ENCODE measurements at regions not wholly inside any gene's neighbourhood (a gene's known extent, or its start where the extent isn't known, plus 50 kb on each side); places are given as distances from the start of the nearest gene placed in this dataset.

DNA sequence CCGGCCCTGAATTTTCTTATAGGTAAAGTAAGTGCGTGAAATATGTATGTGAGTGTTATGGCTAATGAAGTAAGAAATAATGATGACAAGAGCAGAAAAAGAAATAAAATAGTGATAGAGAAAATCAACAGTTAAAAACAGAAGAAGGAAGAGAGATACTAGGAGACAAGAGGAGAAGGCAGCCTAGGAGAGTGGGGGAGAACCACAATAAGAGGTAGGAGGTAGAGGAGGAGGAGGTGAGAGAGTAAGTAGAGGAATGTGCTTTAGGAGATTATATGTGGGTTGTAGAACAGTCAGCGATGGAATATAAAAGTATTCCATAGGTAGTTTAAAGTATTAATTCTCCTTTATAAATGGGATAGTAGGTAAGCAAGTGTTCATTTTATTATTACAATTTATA is 861.5 kb upstream of the B3GALT2 start:
- Histone ChIP-seq H3K9me3 (ENCODE audit: control insufficient read depth, insufficient read depth, low read length) (no peaks in the 10 kb centered on the region), H3K27ac (ENCODE audit: low read length) (no peak overlapping the region), H3K27me3 (ENCODE audit: control insufficient read depth, insufficient read depth, low read length) (no peaks in the 10 kb centered on the region), H3K36me3 (ENCODE audit: control insufficient read depth, insufficient read depth, low read length) (no peaks in the 10 kb centered on the region), H3K4me3 (ENCODE audit: low read length) (no peak overlapping the region), H3K4me1 (ENCODE audit: control insufficient read depth, insufficient read depth, low read length) (no peaks in the 10 kb centered on the region)
- WGBS (ENCODE audit: insufficient coverage, insufficient read length), result 100% methylated on average over 1 of the region's 3 CpGs
- DNase-seq (ENCODE audit: low read depth, low spot score), result no peak

DNA sequence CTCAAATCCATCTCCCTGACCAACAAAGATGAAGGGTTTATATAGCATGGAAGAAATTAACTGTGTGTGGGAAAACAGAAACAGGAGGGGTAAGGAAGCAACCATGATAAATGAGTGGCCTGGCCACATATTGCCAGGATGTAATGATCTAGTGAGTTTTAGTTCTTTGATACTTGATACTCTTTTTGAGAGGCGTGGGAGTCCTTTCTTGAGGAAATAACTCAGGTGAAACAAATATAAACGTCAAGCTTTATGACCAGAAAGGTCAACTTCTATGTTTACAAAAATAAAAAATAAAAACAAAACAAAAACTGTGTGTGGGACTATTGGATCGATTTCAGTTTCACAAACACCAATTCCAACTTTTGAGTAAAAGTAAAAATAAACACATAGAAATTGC is 860.8 kb upstream of the B3GALT2 start:
- no CpG with 5 or more reads among the region's 3 CpGs for WGBS (ENCODE audit: insufficient coverage, insufficient read length)
- H3K4me3 ChIP-seq (ENCODE audit: low read length), result no peak overlapping the region
- DNase-seq (ENCODE audit: low read depth, low spot score), result no peak
- no peak overlapping the region for H3K27ac ChIP-seq (ENCODE audit: low read length)
- H3K4me1 ChIP-seq (ENCODE audit: control insufficient read depth, insufficient read depth, low read length), result no peaks in the 10 kb centered on the region
- H3K27me3 ChIP-seq (ENCODE audit: control insufficient read depth, insufficient read depth, low read length), result no peaks in the 10 kb centered on the region
- no peaks in the 10 kb centered on the region for H3K9me3 ChIP-seq (ENCODE audit: control insufficient read depth, insufficient read depth, low read length)
- no peaks in the 10 kb centered on the region for H3K36me3 ChIP-seq (ENCODE audit: control insufficient read depth, insufficient read depth, low read length)

DNA sequence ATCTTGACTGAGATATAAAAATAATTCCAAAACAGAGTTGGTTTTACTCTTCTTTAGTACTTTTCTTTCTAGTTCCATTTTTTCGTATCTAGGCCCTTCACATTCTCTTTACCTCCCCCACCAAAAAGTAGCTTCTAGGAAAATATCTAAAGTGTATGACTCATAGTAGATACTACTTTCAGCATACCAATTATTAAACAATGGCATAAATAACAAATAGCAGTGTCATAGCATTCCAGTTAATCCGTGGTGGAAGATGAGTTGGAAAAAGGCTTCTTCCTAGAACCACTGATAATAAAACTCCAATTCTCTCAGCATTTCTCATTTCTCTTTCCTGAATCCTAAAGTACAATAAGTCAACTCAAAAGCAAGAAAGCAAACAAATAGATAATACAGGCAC is 859.0 kb upstream of the B3GALT2 start:
- no peaks in the 10 kb centered on the region for H3K9me3 ChIP-seq (ENCODE audit: control insufficient read depth, insufficient read depth, low read length)
- H3K36me3 ChIP-seq (ENCODE audit: control insufficient read depth, insufficient read depth, low read length), result no peaks in the 10 kb centered on the region
- no peaks in the 10 kb centered on the region for H3K27me3 ChIP-seq (ENCODE audit: control insufficient read depth, insufficient read depth, low read length)
- no peak for DNase-seq (ENCODE audit: low read depth, low spot score)
- H3K4me1 ChIP-seq (ENCODE audit: control insufficient read depth, insufficient read depth, low read length), result no peaks in the 10 kb centered on the region
- no CpG with 5 or more reads among the region's 2 CpGs for WGBS (ENCODE audit: insufficient coverage, insufficient read length)
- no peak overlapping the region for H3K4me3 ChIP-seq (ENCODE audit: low read length)
- no peak overlapping the region for H3K27ac ChIP-seq (ENCODE audit: low read length)

DNA sequence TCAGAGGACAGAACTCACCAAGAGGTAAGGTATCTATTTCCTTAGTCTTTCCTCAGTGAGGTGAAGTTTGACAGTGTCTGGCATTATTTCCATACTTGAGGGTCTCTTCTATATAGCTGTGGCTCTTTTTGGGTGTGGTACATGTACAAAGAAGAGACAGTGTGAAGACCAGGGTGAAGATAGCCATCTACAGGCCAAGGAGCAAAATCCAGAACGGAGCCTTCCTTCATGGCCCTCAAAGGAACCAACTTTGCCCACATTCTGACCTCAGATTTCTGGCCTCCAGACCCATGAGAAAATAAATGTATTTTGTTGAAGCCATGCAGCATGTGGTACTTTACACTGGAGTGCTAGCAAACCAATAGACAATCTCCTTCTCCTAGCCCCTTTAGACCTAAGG is 858.5 kb upstream of the B3GALT2 start:
- Histone ChIP-seq H3K27ac (ENCODE audit: low read length) (no peak overlapping the region), H3K4me1 (ENCODE audit: control insufficient read depth, insufficient read depth, low read length) (no peaks in the 10 kb centered on the region), H3K9me3 (ENCODE audit: control insufficient read depth, insufficient read depth, low read length) (no peaks in the 10 kb centered on the region), H3K4me3 (ENCODE audit: low read length) (no peak overlapping the region), H3K27me3 (ENCODE audit: control insufficient read depth, insufficient read depth, low read length) (no peaks in the 10 kb centered on the region), H3K36me3 (ENCODE audit: control insufficient read depth, insufficient read depth, low read length) (no peaks in the 10 kb centered on the region)
- WGBS (ENCODE audit: insufficient coverage, insufficient read length), result no CpG with 5 or more reads among the region's 1 CpG
- no peak for DNase-seq (ENCODE audit: low read depth, low spot score)

DNA sequence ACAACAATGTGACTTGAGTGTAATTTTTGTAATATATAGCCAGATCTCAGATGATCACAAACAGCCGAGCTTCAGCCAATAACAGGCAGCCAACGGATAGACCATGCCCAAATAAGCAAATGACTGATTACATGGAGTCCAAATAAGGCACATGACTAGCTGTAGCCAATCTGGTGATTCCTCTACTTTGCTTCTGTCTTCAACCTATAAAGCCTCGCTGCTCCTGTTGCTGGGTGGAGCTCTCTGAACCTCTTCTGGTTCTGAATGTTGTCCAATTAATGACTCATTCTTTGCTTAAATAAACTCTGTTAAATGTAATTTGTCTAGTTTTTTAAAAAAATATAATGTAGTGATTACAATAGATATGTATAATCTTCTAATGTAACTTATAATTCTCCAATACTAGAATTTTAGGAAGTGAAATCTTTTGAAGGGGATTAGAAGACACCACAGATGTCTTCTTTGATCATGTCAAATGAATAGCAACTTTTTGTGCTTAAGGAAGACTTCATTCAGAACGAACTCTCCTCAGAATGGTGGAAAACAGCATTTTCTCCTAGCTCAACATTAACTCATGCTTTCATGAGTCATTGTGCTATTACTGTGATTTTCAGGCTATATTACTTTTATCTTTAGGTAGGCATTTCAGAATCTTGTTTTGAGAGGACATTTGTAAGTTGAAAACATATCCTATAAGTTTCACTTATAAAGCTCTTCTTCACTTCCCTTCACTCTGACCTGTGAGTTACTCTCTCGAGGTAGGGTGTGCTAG is 857.8 kb upstream of the B3GALT2 start:
- H3K9me3 ChIP-seq (ENCODE audit: control insufficient read depth, insufficient read depth, low read length), result no peaks in the 10 kb centered on the region
- no peaks in the 10 kb centered on the region for H3K27me3 ChIP-seq (ENCODE audit: control insufficient read depth, insufficient read depth, low read length)
- DNase-seq (ENCODE audit: low read depth, low spot score), result no peak
- H3K4me1 ChIP-seq (ENCODE audit: control insufficient read depth, insufficient read depth, low read length), result no peaks in the 10 kb centered on the region
- no peak overlapping the region for H3K4me3 ChIP-seq (ENCODE audit: low read length)
- no CpG with 5 or more reads among the region's 5 CpGs for WGBS (ENCODE audit: insufficient coverage, insufficient read length)
- no peak overlapping the region for H3K27ac ChIP-seq (ENCODE audit: low read length)
- H3K36me3 ChIP-seq (ENCODE audit: control insufficient read depth, insufficient read depth, low read length), result no peaks in the 10 kb centered on the region

DNA sequence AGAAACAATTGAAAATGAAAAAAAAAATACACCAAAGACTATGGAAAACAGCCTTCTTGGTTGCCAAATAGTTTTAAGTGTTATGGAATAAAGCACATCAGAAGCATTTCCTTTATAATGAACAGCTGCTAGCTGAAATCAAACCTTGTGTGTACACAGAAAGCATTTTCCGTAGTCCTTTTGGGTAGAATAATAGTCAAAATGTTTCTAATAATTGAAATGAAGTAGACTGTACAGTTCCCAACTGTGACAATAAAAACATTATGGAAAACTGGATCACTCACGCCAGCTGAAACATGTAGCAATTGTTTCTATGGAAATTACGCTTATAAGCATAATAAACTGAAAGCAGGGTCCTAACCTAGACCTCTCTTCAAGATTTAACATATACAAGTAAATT is 856.3 kb upstream of the B3GALT2 start:
- WGBS (ENCODE audit: insufficient coverage, insufficient read length), result no CpG with 5 or more reads among the region's 3 CpGs

DNA sequence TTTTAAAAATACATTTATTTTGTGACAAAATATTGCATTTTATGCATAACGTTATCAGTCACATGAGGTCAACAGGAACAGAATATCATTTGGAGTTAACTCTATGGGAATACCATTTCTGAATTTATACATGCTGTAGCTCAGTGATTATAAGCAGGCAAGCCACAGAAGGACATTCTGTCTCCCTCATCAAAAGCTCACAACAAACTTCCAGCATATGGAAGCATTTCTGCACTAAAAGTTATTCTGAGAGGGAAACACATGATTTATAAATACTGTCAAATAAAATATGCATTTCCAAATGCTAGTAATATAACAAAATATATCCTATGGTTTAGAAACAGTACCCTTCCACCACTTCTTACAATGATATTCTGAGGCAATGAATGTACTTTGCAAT is 854.1 kb upstream of the B3GALT2 start:
- H3K27me3 ChIP-seq (ENCODE audit: control insufficient read depth, insufficient read depth, low read length), result no peaks in the 10 kb centered on the region
- no peak for DNase-seq (ENCODE audit: low read depth, low spot score)
- no peaks in the 10 kb centered on the region for H3K9me3 ChIP-seq (ENCODE audit: control insufficient read depth, insufficient read depth, low read length)
- no CpG with 5 or more reads among the region's 1 CpG for WGBS (ENCODE audit: insufficient coverage, insufficient read length)
- H3K27ac ChIP-seq (ENCODE audit: low read length), result no peak overlapping the region
- no peak overlapping the region for H3K4me3 ChIP-seq (ENCODE audit: low read length)
- H3K36me3 ChIP-seq (ENCODE audit: control insufficient read depth, insufficient read depth, low read length), result no peaks in the 10 kb centered on the region
- no peaks in the 10 kb centered on the region for H3K4me1 ChIP-seq (ENCODE audit: control insufficient read depth, insufficient read depth, low read length)

More for the DNA sequence above, 856.3 kb upstream of the B3GALT2 start:
- Histone ChIP-seq H3K27ac (ENCODE audit: low read length) (no peak overlapping the region), H3K4me1 (ENCODE audit: control insufficient read depth, insufficient read depth, low read length) (no peaks in the 10 kb centered on the region), H3K36me3 (ENCODE audit: control insufficient read depth, insufficient read depth, low read length) (no peaks in the 10 kb centered on the region), H3K27me3 (ENCODE audit: control insufficient read depth, insufficient read depth, low read length) (no peaks in the 10 kb centered on the region), H3K9me3 (ENCODE audit: control insufficient read depth, insufficient read depth, low read length) (no peaks in the 10 kb centered on the region), H3K4me3 (ENCODE audit: low read length) (no peak overlapping the region)
- no peak for DNase-seq (ENCODE audit: low read depth, low spot score)

DNA sequence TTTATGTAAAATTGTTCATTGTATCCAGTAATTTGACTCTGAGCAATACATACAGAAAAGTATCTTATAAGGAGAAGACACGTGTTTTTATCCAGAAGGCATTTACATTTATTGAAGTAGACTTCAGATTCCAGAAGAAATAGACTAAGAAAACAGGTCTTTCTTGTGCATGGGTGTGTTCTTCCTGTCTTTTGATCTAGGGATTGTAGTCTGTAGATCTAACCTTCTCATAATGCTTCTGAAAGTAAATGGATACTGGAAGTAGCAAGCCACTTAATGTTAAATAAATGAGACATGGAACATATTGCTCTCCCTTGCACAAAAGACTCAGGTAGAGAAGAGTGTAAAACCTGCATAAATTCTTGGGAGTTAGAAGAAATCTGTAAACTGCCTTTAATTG is 853.2 kb upstream of the B3GALT2 start:
- no peaks in the 10 kb centered on the region for H3K9me3 ChIP-seq (ENCODE audit: control insufficient read depth, insufficient read depth, low read length)
- no peak for DNase-seq (ENCODE audit: low read depth, low spot score)
- H3K36me3 ChIP-seq (ENCODE audit: control insufficient read depth, insufficient read depth, low read length), result no peaks in the 10 kb centered on the region
- no peaks in the 10 kb centered on the region for H3K4me1 ChIP-seq (ENCODE audit: control insufficient read depth, insufficient read depth, low read length)
- no peak overlapping the region for H3K4me3 ChIP-seq (ENCODE audit: low read length)
- no peaks in the 10 kb centered on the region for H3K27me3 ChIP-seq (ENCODE audit: control insufficient read depth, insufficient read depth, low read length)
- no CpG with 5 or more reads among the region's 1 CpG for WGBS (ENCODE audit: insufficient coverage, insufficient read length)
- no peak overlapping the region for H3K27ac ChIP-seq (ENCODE audit: low read length)

DNA sequence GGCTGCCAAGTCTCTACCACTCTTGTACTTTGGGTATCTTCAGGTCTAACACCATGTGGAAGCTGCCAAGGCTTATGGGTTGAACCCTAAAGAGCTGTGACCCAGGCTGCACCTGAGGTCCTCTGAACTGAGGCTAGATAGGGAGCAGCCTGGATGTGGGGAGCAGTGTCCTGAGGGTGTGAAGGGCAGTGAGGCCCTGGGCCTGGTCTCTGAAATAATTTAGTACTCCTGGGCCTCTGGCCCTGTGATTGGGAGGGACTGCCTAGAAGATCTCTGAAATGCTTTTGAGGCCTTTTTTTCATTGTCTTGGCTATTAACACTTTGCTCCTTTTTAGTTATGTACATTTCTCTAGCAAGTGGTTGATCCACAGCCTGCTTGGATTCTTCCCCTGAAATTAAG is 847.2 kb upstream of the B3GALT2 start:
- Histone ChIP-seq H3K27me3 (ENCODE audit: control insufficient read depth, insufficient read depth, low read length) (no peaks in the 10 kb centered on the region), H3K4me1 (ENCODE audit: control insufficient read depth, insufficient read depth, low read length) (no peaks in the 10 kb centered on the region), H3K27ac (ENCODE audit: low read length) (no peak overlapping the region), H3K4me3 (ENCODE audit: low read length) (no peak overlapping the region), H3K36me3 (ENCODE audit: control insufficient read depth, insufficient read depth, low read length) (no peaks in the 10 kb centered on the region), H3K9me3 (ENCODE audit: control insufficient read depth, insufficient read depth, low read length) (no peaks in the 10 kb centered on the region; the same call in 1 of the 2 replicates)
- no peak for DNase-seq (ENCODE audit: low read depth, low spot score)

DNA sequence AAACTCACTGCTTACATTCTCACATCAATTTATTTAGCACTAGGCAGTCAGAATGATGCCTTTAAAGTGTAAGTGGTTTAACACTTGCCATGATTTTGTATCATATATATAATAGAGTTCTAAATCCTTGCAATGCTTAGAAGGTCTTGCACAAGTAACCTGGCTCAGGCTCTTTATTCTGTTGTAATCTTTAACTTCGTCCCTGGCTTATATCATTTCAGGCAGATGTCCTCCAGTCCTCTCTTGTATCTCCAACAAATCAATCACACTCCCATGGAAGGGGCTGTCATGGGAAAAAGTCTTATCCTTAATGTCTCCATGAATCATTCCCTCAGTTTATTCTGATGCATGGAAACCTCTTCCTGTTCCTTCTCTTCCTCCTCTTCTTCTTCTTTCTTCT is 841.6 kb upstream of the B3GALT2 start:
- no peaks in the 10 kb centered on the region for H3K27me3 ChIP-seq (ENCODE audit: control insufficient read depth, insufficient read depth, low read length)
- H3K4me3 ChIP-seq (ENCODE audit: low read length), result no peak overlapping the region
- H3K4me1 ChIP-seq (ENCODE audit: control insufficient read depth, insufficient read depth, low read length), result no peaks in the 10 kb centered on the region
- no peaks in the 10 kb centered on the region for H3K36me3 ChIP-seq (ENCODE audit: control insufficient read depth, insufficient read depth, low read length)
- no CpG with 5 or more reads among the region's 1 CpG for WGBS (ENCODE audit: insufficient coverage, insufficient read length)
- H3K27ac ChIP-seq (ENCODE audit: low read length), result no peak overlapping the region
- H3K9me3 ChIP-seq (ENCODE audit: control insufficient read depth, insufficient read depth, low read length), result no peaks in the 10 kb centered on the region; the same call in 1 of the 2 replicates
- no peak for DNase-seq (ENCODE audit: low read depth, low spot score)

DNA sequence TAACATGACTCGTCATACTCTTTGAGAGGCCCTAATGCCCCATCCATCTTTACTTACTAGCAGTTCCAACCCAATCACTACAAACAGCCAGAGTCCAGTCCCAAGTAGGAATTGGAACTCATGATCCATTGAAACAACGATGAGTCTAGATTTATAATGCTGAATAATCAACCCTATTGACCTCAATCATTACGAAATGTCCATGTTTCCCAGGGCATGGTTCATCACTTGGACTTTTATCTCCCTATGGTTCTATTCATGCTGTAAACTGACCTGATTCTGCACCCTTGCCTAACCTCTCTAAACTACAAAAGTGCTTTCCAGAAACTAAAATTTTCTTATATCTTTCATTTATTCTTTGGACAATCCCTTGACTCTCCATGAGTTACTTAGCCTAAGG is 840.0 kb upstream of the B3GALT2 start:
- H3K27me3 ChIP-seq (ENCODE audit: control insufficient read depth, insufficient read depth, low read length), result no peaks in the 10 kb centered on the region
- DNase-seq (ENCODE audit: low read depth, low spot score), result no peak
- no peaks in the 10 kb centered on the region for H3K4me1 ChIP-seq (ENCODE audit: control insufficient read depth, insufficient read depth, low read length)
- no CpG with 5 or more reads among the region's 3 CpGs for WGBS (ENCODE audit: insufficient coverage, insufficient read length)
- no peaks in the 10 kb centered on the region for H3K36me3 ChIP-seq (ENCODE audit: control insufficient read depth, insufficient read depth, low read length)
- no peak overlapping the region for H3K27ac ChIP-seq (ENCODE audit: low read length)
- no peaks in the 10 kb centered on the region for H3K9me3 ChIP-seq (ENCODE audit: control insufficient read depth, insufficient read depth, low read length)
- no peak overlapping the region for H3K4me3 ChIP-seq (ENCODE audit: low read length)

Measured in iPS DF 6.9 (cell line).